ENCODE measurements at regions not wholly inside any gene's neighbourhood (a gene's known extent, or its start where the extent isn't known, plus 50 kb on each side); places are given as distances from the start of the nearest gene placed in this dataset.

DNA sequence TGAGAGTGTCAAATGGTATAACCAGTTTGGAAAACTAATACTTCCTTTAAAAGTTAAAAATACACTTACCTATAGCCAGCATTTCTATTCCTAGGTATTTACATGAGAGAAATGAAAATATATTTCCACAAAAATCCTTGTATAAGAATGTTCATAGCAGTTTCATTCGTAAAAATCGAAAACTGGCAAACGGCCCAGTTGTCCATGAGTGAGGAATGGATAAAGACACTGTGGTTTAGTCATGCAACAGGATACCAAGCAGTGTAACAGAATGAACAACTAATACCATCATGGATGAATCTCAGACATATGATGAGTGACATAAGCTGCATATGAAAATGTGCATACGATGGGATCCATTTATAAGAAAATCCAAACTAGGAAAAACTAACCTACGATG, 136.7 kb downstream of the MACROH2A1 start:
- no peak for TF ChIP-seq CTCF (IDR thresholded peaks at IDR 0.05)
- no peak for TF ChIP-seq POLR2A (IDR thresholded peaks at IDR 0.05)

Data from testis (tissue), 2 donors.